Testis (tissue), 2 donors: ENCODE measurements at regions not wholly inside any gene's neighbourhood (a gene's known extent, or its start where the extent isn't known, plus 50 kb on each side); places are given as distances from the start of the nearest gene placed in this dataset.

ENCODE experiments used
- CTCF ChIP-seq, 3 experiments: fragments of 450-650 bp in 2 of 3; fragments of 200-600 bp in 1 of 3; sonication (generic) in 1 of 3; IDR thresholded peaks; one replicate each; pipeline ENCODE4 v1.5.1; 2016 to 2019; ENCODE audit warnings: antibody characterized with exemption in 3 of 3, mild to moderate bottlenecking in 2 of 3, moderate library complexity in 1 of 3
- POLR2A ChIP-seq: fragments of 450-650 bp; IDR thresholded peaks from one replicate; pipeline ENCODE4 v1.6.1; 2017; ENCODE audit warnings: antibody characterized with exemption, mild to moderate bottlenecking, moderate library complexity

- TF ChIP-seq CTCF (IDR thresholded peaks at IDR 0.05) (no peak), POLR2A (no peak)
These were observed 850.6 kb downstream of the CENPC start for GRCh38 chr4:66694739-66695138.
